HG03159 (cell line): ENCODE measurements at regions not wholly inside any gene's neighbourhood (a gene's known extent, or its start where the extent isn't known, plus 50 kb on each side); places are given as distances from the start of the nearest gene placed in this dataset.

Experiments
- ATAC-seq: cut with Tn5 transposase; IDR thresholded peaks from one replicate; pipeline ENCODE4 v1.9.1; 2021; ENCODE audit warnings: mild to moderate bottlenecking, moderate library complexity; ENCODE audit not compliant: unreplicated experiment

GRCh38 chr1:229024528-229025130 is 246.3 kb upstream of the RAB4A start:
- ATAC-seq, result no peak

GRCh38 chr1:229025576-229025975 is 245.3 kb upstream of the RAB4A start:
- ATAC-seq, result no peak

GRCh38 chr1:229027158-229027557 is 243.8 kb upstream of the RAB4A start:
- ATAC-seq, result no peak

- ATAC-seq, result no peak
These were observed 243.2 kb upstream of the RAB4A start for GRCh38 chr1:229027622-229028182.

- ATAC-seq, result no peak
These were observed 242.4 kb upstream of the RAB4A start for GRCh38 chr1:229028544-229028943.

- ATAC-seq, result no peak
These were observed 241.7 kb upstream of the RAB4A start for GRCh38 chr1:229028987-229029878.

- no peak for ATAC-seq
These were observed 241.1 kb upstream of the RAB4A start for GRCh38 chr1:229029879-229030235.

GRCh38 chr1:229030630-229031029 is 240.3 kb upstream of the RAB4A start:
- ATAC-seq, result no peak

- ATAC-seq, result no peak
These were observed 239.8 kb upstream of the RAB4A start for GRCh38 chr1:229031061-229031460.

GRCh38 chr1:229031481-229032341 is 239.2 kb upstream of the RAB4A start:
- ATAC-seq, result no peak

GRCh38 chr1:229032375-229032774 is 238.5 kb upstream of the RAB4A start:
- ATAC-seq, result no peak

GRCh38 chr1:229033480-229033879 is 237.4 kb upstream of the RAB4A start:
- ATAC-seq, result no peak

GRCh38 chr1:229034342-229034741 is 236.6 kb upstream of the RAB4A start:
- ATAC-seq, result no peak

GRCh38 chr1:229035054-229035747 is 235.7 kb upstream of the RAB4A start:
- peak; percentile 85 for ATAC-seq

GRCh38 chr1:229035748-229036082 is 235.2 kb upstream of the RAB4A start:
- peak; percentile 36 for ATAC-seq

- ATAC-seq, result no peak
These were observed 233.0 kb upstream of the RAB4A start for GRCh38 chr1:229037806-229038405.

GRCh38 chr1:229040630-229041358 is 230.1 kb upstream of the RAB4A start:
- ATAC-seq, result no peak

- no peak for ATAC-seq
These were observed 229.0 kb upstream of the RAB4A start for GRCh38 chr1:229041946-229042345.

- ATAC-seq, result no peak
These were observed 228.4 kb upstream of the RAB4A start for GRCh38 chr1:229042482-229042881.

GRCh38 chr1:229043115-229043514 is 227.8 kb upstream of the RAB4A start:
- ATAC-seq, result no peak
